Coronary artery (tissue), 2 donors: ENCODE measurements at regions not wholly inside any gene's neighbourhood (a gene's known extent, or its start where the extent isn't known, plus 50 kb on each side); places are given as distances from the start of the nearest gene placed in this dataset.

Source experiments
- DNase-seq: peaks from one replicate; pipeline ENCODE4 v3.0.0-alpha.2; 2017; ENCODE audit warnings: low spot score
- H3K27ac ChIP-seq, 2 donors: fragments of 200-600 bp; sonication (generic); one replicate each; pipeline ENCODE4 v1.5.1; 2016 to 2019
- H3K4me3 ChIP-seq: fragments of 200-600 bp; sonication (generic); 2 replicates; pipeline ENCODE4 v1.5.1; 2016; ENCODE audit warnings: mild to moderate bottlenecking, moderate library complexity
- TF ChIP-seq, protein P1 (sequence below): fragments of 200-600 bp; sonication (generic); IDR thresholded peaks from one replicate; pipeline ENCODE4 v1.5.1; 2019; ENCODE audit warnings: antibody characterized with exemption

DNA sequence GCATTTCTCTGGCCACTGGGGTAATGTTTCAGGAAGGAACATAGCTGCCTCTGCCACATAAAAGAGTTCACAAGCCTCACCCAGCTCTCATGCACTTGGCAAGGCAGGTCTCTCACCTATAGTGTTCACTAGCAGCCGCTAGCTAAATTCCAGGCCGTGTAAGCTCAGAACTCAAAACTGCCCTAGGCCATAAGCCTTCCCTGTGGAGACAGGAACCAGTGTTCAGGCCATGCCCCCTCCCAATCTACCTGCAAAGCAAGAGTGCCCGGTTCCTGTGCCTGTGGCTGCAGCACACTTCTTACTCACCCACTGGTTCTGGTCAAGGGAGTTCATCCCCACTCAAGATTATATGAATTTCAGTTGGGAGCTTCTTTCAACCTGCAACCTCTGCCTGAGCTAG lies 60.7 kb upstream of the ZNF169 start:
- no peak overlapping the region for H3K27ac ChIP-seq
- no peak for DNase-seq
- no peak overlapping the region for H3K4me3 ChIP-seq
- TF ChIP-seq, protein P1, sequence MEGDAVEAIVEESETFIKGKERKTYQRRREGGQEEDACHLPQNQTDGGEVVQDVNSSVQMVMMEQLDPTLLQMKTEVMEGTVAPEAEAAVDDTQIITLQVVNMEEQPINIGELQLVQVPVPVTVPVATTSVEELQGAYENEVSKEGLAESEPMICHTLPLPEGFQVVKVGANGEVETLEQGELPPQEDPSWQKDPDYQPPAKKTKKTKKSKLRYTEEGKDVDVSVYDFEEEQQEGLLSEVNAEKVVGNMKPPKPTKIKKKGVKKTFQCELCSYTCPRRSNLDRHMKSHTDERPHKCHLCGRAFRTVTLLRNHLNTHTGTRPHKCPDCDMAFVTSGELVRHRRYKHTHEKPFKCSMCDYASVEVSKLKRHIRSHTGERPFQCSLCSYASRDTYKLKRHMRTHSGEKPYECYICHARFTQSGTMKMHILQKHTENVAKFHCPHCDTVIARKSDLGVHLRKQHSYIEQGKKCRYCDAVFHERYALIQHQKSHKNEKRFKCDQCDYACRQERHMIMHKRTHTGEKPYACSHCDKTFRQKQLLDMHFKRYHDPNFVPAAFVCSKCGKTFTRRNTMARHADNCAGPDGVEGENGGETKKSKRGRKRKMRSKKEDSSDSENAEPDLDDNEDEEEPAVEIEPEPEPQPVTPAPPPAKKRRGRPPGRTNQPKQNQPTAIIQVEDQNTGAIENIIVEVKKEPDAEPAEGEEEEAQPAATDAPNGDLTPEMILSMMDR = no peak

DNA sequence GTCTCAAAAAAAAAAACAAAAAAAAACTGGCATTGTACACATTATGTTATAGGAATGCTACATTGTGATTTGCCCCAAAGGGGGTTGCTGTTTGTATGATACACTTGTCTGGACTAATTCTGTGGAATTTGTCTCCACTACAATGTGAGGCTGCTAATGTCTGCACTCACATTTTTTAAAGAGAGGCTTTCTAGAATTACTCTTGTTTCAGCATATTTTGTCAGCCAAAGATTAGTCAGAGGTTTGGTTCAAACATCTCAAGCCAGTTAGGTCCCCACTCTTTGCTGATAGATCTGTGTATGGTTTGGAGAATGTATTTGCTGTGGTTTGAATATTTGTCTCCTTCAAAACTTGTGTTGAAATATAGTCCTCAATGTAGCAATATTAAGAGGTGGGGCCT lies 59.3 kb upstream of the ZNF169 start:
- TF ChIP-seq, protein P1 = no peak
- DNase-seq = no peak
- Histone ChIP-seq H3K27ac (no peak overlapping the region), H3K4me3 (no peak overlapping the region)

DNA sequence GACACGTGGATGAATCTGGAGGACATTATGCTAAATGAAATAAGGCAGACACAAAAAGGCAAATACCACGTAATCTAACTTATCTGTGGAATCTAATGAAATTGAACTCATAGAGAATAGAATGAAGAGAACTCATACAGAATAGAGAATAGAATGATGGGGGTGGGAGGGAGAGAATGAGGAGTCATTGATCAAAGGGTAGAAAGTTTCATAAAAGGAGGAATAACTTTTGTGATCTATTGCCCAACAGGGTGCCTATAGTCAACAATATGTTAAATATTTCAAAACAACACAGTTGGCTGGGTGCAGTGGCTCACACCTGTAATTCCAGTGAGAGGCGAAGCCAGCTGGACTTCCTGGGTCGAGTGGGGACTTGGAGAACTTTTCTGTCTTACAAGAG lies 54.9 kb upstream of the ZNF169 start:
- TF ChIP-seq, protein P1 = no peak
- H3K4me3 ChIP-seq = no peak overlapping the region
- H3K27ac ChIP-seq = no peak overlapping the region
- no peak for DNase-seq

DNA sequence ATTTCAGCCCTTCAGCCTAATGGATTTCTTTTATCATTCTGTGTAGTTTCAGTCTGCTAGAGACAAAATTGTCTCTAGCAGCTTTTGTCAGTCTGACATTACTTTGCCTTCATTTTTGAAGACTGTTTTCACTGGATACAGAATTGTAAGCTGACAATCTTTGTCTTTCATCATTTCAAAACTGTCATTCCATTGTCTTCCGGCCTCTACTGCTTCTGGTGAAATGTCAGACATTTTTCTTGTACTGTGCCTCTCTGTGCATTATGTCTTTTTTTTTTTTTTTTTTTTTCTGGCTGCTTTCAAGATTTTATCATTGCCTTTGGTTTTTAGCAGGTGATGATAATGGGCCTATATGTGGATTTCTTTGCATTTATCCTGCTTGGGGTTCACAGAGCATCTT lies 51.3 kb upstream of the ZNF169 start:
- no peak overlapping the region for H3K4me3 ChIP-seq
- DNase-seq = no peak
- no peak overlapping the region for H3K27ac ChIP-seq
- TF ChIP-seq, protein P1 = no peak
